GM19043 (cell line): ENCODE measurements at regions not wholly inside any gene's neighbourhood (a gene's known extent, or its start where the extent isn't known, plus 50 kb on each side); places are given as distances from the start of the nearest gene placed in this dataset.
"Not testable (repeated sequence)": the region's sequence is repeated elsewhere in the genome, so short reads cannot be mapped to it uniquely, and the experiment has no call there.

Source experiments
- ATAC-seq: cut with Tn5 transposase; IDR thresholded peaks from one replicate; pipeline ENCODE4 v1.9.1; 2021; ENCODE audit warnings: low read depth; ENCODE audit not compliant: unreplicated experiment

DNA sequence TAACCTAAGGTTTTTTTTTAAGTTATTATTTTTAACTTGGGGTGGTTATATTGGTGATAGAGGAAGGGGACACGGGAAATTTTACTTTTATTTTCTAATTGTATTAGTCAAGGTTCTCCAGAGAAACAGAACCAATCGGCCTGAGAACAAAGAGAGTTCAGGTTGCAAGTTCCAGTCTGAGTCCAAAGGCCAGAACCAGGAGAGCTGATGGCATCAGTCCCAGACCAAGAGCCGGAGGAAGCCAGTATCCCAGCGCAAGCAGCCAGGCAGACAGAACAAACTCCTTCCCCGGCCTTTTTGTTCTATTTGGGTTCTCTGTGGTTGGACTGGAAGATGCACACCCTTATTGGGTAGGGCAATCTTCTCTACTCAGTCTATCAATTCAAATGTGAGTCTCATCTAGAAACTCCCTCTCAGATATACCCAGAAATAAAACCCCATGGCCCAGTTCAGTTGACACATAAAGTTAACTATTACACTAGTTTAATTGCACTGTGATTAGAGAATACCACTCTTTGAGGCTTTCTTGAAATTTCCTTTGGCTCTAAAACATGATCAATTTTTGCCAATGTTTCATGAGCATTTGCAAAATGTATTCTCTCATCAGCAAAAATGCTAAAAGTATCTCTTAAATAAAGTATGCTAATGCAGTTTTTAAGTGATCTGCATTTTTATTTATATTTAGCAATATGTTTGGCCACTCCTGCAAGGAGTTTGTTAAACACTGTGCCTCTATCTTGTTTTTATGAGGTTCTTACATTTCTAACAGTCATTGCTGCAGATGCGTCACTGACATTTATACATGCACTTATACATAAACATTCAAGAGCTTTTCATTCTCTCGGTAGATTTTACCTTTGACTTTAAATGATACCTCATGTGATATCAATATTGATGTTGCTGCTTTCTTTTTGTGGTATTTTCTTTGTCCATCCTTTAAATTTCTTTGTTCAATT lies 103.2 kb upstream of the SSTR4 start:
- ATAC-seq = no peak

DNA sequence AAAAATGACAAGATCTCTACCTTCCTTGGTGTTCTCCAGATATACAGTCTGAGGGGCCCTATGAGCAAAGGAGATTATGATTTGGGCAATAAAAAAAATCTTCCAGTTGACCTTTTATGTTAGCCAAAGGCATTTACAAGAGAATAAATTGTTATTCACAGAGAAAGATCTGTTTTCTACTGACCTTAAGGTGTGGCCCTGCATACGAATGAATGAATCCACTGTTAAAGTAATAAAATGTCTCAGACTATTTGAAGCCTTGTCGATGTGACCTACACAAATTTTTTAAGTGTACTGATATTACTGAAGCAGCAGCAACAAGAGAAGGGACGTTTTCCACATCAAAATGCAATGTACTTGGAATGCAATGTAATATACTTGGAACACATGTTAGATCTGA lies 95.9 kb upstream of the SSTR4 start:
- no peak for ATAC-seq

DNA sequence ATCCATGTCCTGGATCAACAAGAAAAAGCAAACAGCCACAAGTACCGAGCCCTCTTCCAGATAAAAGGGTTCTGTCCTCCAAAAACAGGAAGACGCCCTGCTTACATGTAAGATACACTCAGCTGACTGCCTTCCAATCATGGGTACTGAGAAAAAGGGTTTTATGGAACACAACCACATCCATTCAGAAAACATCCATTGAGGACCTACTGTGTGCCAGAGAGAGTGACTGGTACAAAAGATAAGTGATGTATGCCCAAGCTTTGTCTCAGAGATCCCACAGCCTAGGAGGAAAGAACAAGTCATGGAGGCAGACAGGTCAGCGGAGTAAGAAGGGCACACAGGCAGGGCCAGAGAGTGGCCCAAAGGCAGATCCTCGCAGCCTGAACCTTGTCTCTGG lies 94.8 kb upstream of the SSTR4 start:
- ATAC-seq = no peak

DNA sequence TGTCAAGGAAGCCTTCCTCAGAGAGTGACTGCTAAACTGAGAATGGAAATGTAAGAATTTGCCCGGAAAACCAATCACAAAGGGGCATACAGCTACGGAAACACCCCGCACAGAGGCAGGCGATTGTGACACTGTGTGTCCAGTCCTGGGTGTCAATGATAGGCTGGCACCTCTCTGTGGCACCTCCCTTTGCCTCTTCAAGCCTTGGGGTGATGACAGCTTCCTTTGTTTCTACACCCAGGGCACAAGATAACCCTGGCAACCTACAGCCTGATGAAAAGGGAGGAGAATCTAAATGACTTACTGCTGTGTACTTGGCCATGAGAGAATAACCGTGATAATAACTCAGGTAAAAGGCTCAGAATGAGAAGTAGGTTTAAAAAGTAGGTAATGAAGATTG lies 93.6 kb upstream of the SSTR4 start:
- no peak for ATAC-seq

DNA sequence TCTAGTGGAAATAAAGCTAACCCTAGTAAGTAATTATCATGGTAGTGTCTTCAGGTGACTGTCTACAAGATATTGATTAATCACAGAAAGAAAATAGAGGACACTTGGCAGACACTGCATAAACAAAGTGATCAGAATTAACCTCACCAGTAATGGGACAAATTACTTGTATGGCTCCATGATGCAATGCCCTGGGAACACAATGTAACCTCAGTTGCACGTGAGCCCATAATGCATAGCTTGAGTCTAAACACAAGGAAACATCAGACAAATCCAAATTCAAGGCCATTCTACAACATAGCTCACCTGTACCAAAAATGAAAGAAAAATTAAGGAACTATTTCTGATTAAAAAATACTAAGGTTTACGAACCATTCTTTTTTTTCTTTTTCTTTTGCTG lies 92.4 kb upstream of the SSTR4 start:
- ATAC-seq = no peak

DNA sequence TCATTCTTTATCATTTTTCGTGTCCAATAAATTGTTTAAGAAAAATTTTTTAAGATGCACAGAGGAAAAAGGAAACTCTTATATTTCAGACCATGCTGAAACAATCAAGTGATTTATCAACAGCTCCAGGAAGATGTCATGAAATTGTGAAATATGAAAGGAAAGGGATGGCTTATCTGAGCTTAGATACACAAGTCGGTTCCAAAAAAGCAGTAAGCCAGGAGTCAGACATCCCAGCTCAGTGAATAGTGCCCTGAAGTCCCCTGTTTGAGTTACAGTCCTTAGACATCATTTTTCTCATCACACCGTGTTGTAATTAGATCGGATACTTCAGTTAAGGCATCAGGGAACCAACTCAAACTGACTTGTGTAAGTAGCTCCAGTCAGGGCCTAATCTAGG lies 91.0 kb upstream of the SSTR4 start:
- no peak for ATAC-seq

DNA sequence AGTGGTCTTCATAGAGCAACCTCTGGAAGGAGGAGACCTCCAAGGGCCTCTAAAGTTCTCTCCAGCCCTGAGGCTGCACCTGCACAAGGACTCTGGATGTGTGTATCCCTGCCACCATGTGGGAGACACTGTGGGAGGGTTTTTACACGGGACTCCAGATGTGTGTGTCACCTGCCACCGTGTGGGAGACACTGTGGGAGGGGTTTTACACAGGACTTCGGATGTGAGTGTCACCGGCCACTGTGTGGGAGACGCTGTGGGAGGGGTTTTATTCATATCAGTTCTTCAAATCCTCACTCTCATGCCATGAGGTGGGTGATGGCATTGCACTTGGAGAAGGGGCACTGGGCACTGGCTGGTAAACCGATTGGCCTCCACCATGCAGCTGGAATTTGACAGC lies 90.2 kb upstream of the SSTR4 start:
- ATAC-seq = no peak

DNA sequence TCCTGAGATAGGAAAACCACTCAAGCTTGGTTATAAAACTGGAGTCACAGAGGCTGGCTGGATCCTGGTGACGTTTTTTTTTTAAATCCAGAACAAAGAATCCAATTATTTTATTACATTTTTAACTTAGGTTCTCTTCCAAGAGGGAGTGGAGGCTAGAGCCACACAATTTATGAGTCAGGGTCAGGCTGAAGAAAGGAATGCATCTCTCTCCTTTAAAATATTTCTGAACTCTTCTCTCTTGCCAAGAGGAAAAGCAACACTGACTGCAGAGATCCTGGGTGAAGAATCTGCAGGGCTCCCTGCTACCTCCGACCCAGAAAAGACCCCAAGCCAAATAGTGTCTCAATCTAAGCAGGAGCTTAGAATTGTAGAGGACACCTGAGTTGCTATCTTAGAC lies 88.5 kb upstream of the SSTR4 start:
- no peak for ATAC-seq

DNA sequence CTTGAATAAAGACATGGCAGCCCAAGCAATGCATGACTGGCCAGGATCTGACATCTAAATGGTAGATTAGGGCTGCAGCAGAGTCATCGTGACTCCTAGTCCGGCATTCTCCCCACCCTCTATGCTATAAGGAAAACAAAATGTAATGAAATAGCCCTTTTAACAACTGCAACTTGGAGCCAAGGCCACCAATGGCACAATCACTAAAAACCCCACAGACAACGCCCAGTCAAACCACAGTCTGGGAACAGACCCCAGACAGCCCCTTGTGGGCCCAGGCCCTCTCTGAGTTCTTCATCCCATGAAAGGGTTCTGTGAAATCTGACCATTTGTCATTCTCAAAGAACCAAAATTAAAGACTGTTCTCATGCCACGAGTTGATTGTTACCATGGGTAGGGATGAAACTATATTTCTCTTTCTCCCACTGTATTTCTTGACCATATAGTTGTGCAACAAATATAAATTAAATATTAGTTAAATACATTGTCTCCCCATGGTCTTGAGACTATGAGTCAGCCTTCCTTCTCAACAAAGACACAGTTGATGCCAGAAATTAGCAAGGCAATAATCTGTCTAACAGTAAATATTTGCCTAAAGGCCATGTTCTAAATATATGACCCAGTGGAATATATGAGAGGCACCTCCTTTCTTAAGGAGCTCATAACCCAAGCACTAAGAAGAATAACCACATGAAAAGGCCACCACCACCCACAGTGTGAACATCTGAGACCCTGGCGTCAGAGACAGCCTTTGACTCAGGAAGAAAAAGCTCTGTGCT lies 85.6 kb upstream of the SSTR4 start:
- ATAC-seq = no peak

DNA sequence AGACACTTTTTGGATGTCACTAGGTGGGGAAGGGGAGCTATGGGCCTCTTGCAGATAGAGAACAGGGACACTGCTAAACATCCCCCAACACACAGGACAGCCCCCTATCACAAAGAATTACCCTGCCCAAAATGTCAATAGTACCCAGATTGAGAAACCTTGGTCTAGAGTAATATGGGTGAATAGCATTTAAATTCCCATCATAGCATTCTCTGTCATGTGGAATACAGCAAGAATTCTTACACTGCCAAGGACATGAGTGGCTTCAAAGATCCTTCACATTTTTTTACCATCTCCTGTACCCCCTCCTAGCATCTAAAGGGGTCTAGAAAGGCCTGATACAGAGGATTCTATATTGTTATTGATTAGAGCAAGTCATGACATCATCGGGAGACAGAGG lies 83.1 kb upstream of the SSTR4 start:
- ATAC-seq = no peak

DNA sequence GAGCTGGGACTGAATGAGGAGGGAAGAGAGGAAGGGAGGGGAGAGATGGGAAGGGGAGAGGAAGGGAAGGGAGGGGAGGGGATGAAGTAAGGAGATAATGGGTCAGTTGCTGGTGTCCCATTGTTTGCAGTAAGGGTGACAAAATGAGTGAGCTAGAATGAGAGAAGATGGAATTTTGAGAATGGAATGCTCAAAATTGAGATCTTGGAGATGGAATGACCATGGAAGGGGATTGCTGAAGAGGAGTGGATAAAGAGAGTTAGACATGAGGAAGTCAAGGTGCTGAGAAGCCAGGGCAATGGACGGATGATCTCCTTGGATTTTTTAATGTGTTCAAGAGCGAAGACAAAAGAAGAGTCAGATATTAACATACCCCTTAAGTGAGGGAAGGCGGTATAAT lies 80.5 kb upstream of the SSTR4 start:
- no peak for ATAC-seq

DNA sequence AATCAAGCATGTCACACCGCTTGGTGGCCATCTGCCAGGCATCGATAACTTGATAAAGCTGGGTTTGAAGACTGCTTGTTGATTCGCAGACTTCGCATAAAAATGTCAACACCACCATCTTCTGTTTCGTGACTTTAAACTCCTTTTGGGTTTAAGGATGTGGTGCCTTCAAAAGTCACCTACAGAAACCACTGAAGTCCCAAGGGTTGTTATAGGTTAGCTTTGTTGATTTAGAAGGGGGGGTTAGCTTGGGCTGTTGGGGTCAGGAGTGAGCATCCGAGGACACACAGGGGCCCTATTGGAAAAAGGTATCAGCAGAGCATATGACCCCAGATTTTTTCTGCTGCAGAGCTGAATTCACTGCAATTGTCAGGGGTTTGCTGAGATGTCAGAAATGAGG lies 76.7 kb upstream of the SSTR4 start:
- no peak for ATAC-seq

DNA sequence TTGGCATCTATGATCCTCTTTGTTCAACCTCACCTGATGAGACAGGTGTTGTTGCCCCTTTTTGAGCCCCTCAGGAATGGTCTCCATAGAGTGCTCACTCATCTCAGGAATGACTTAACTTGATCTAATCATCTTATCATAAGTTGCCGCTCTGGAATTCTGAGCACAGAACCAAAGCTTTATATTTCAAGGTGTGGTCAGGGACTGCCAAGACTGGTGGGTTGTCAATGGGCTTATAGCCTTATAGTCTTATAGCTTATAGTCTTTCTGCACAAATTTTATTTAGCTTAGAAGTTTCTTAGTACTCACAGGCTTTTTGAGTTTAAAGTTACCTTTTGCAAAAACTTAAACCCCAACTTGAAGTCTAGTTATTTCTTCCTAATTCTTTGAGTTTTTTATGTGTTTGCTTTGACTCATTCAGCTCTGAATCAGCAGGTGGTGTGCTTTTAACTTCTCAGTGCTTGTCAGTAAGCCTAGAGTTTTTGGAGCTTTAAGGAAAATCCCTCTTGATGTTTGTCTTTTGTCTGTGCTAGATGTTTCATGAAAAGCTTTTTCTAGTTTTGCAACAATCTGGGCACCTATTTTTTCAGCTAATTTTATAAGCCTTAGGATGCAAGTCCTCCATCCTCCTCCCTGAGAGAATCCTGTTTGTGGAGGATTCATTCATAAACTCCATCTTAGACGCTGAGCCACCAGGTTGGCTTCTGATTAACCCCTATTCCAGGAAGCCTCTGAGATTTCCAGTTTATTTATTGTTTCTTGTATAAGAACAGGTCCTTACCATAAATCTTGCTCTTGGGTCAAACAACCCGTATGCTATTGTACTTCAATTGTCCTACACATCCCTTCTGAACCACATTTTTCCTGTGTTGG lies 72.3 kb upstream of the SSTR4 start:
- ATAC-seq = no peak

DNA sequence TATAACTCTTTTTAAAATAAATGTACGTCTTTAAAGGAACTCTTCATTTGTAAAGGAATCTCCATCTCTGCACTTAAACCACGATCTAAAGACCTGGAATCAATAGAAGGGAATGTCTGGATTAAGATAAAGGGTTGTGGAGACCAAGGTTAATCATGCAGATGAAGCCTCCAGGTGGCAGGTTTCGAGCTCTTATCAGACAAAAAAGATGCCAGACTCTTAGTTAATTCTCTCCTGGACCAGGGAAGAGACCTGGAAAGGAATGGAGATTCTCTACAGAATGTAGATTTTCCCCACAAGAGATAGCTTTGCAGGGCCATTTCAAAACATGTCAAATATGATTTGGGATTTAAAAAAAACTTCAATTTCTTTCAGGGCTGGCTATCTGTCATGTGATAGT lies 71.5 kb upstream of the SSTR4 start:
- ATAC-seq = no peak

DNA sequence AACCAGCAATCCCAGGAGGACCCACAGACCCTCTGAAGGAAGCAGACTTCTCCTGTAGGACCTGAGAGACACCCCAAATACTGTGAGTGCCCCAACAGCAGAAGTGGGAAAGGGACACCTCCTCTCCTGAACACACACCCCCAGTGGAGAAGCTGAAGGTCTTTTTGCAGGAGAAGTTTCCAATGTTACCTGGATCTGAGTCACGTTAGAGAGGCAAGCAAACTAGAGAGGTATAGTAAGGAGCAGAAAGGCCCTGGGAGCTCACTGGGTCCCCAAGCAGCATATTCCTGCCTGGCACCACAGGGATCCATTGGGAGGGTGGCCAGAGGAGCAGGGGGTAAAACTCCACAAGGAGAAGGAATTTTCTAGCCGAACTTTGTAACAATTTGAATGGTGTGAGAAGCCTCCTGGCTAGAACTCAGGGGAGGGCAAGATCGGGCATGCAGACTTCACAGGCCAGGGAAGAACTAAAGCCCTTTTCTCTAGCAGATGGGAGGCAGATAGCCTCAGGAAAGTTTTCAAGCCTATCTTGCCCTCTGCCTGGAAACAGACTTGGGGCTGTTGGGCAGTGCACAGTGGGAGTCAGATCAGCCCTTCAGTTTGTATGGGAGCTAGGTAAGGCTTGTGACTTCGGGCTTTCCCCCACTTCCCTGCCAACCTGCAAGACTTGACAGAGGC lies 68.2 kb upstream of the SSTR4 start:
- ATAC-seq = no peak

DNA sequence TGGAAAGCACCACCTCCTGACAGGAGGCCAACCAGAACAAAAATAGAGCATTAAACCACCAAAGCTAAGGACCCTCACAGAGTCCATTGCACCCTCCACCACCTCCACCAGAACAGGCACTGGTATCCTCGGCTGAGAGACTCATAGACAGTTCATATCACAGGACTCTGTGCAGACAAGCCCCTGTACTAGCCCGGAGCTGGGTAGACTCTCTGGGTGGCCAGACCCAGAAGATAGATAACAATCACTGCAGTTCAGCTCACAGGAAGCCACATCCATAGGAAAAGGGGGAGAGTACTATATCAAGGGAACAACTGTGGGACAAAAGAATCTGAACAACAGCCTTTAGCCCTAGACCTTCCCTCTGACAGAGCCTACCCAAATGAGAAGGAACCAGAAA lies 67.4 kb upstream of the SSTR4 start:
- not testable (repeated sequence) for ATAC-seq

DNA sequence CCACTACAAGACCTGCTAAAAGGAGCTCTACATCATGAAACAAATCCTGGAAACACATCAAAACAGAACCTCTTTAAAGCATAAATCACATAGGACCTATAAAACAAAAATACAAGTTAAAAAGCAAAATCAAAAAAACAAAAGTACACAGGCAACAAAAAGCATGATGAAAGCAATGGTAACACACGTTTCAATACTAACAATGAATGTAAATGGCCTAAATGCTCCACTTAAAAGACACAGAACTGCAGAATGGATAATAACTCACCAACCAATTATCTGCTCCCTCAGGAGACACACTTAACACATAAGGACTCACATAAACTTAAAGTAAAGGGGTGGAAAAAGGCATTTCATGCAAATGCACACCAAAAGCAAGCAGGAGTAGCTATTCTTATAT lies 66.1 kb upstream of the SSTR4 start:
- ATAC-seq = not testable (repeated sequence)

DNA sequence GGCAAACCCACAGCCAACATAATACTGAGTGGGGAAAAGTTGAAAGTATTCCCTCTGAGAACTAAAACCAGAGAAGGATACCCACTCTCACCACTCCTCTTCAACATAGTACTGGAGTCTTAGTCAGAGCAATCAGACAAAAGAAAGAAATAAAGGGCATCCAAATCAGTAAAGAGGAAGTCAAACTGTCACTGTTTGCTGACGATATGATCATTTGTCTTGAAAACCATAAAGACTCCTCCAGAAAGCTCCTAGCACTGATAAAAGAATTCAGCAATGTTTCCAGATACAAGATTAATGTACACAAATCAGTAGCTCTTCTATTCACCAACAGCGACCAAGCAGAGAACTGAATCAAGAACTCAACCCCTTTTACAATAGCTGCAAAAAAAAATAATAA lies 64.0 kb upstream of the SSTR4 start:
- not testable (repeated sequence) for ATAC-seq

DNA sequence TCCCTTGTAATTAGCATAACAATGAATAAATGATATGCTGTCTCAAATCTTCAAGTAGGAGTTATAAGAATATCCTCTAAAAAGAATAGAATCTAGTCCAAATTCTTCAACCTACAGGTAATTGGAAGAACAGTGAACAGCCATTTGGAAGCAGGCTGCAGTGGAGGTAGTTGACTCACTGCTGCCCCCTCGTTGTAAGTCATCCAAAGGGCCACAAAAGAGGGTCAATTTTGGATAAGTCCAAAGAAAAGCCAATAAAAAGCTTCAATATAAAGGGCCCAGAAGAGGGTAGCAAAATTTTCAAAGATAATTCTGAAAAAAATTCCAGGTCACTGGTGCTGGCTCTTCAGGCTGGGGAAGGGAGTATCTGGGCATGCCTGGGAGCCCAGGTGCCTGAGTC lies 60.8 kb upstream of the SSTR4 start:
- ATAC-seq = no peak

DNA sequence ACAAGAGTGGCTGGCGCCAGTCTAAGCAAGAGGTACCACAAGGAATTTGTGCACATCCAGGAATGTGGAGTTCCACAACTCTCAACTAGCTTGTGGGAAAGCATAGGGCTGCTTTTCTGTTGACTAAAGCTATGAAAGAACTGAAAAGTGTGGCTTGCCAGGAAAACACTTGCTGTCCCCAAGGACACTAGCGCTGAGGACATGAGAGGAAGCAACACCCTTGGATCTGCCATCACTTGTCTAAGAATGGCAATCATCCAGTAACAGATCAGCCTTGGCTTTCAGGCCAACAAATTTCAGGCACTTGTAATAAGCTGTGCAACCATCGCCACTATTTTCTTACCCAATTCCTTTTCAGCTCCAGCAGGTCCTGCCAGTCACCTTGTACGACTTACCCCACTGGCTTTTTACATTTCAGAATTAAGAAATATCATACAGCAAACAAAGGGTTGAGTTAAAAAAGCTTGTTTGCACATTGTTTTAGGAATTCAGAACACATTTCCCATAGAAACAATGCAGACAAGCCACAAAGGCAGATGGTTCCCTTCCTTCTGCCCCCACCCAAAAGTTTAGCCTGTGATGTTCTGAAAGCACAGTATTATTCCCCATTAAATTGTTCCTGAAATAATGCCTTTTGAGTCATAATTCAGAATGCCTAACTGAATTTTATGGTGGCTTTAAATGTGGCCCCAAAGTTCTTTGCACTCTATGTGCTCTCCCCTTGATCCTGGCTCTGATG lies 57.9 kb upstream of the SSTR4 start:
- ATAC-seq = no peak
